HG03139 (cell line): ENCODE measurements at regions not wholly inside any gene's neighbourhood (a gene's known extent, or its start where the extent isn't known, plus 50 kb on each side); places are given as distances from the start of the nearest gene placed in this dataset.
"Not testable (repeated sequence)": the region's sequence is repeated elsewhere in the genome, so short reads cannot be mapped to it uniquely, and the experiment has no call there.

Experiments
- ATAC-seq: cut with Tn5 transposase; IDR thresholded peaks from one replicate; pipeline ENCODE4 v1.9.1; 2021; ENCODE audit not compliant: unreplicated experiment

- ATAC-seq = no peak
Observed at GRCh38 chr5:93359296-93359959, 221.6 kb downstream of the NR2F1-AS1 start.

GRCh38 chr5:93358176-93358575 lies 222.8 kb downstream of the NR2F1-AS1 start:
- no peak for ATAC-seq

- no peak for ATAC-seq
Observed at GRCh38 chr5:93357686-93358085, 223.3 kb downstream of the NR2F1-AS1 start.

- no peak for ATAC-seq
Observed at GRCh38 chr5:93355691-93356090, 225.3 kb downstream of the NR2F1-AS1 start.

- ATAC-seq = no peak
Observed at GRCh38 chr5:93352186-93352585, 228.8 kb downstream of the NR2F1-AS1 start.

GRCh38 chr5:93349613-93350012 lies 231.4 kb downstream of the NR2F1-AS1 start:
- no peak for ATAC-seq

GRCh38 chr5:93348231-93348630 lies 232.8 kb downstream of the NR2F1-AS1 start:
- no peak for ATAC-seq

GRCh38 chr5:93346850-93347249 lies 234.2 kb downstream of the NR2F1-AS1 start:
- not testable (repeated sequence) for ATAC-seq

- no peak for ATAC-seq
Observed at GRCh38 chr5:93346301-93346700, 234.7 kb downstream of the NR2F1-AS1 start.

- no peak for ATAC-seq
Observed at GRCh38 chr5:93343570-93343969, 237.4 kb downstream of the NR2F1-AS1 start.

- no peak for ATAC-seq
Observed at GRCh38 chr5:93342563-93343061, 238.4 kb downstream of the NR2F1-AS1 start.

- no peak for ATAC-seq
Observed at GRCh38 chr5:93340881-93341280, 240.1 kb downstream of the NR2F1-AS1 start.

- no peak for ATAC-seq
Observed at GRCh38 chr5:93337138-93337537, 243.9 kb downstream of the NR2F1-AS1 start.

- ATAC-seq = no peak
Observed at GRCh38 chr5:93336330-93337110, 244.5 kb downstream of the NR2F1-AS1 start.

GRCh38 chr5:93331863-93332262 lies 249.2 kb downstream of the NR2F1-AS1 start:
- no peak for ATAC-seq

- ATAC-seq = no peak
Observed at GRCh38 chr5:93331241-93331640, 249.8 kb downstream of the NR2F1-AS1 start.

- no peak for ATAC-seq
Observed at GRCh38 chr5:93330506-93330905, 250.5 kb downstream of the NR2F1-AS1 start.

- no peak for ATAC-seq
Observed at GRCh38 chr5:93329756-93330155, 251.3 kb downstream of the NR2F1-AS1 start.

- ATAC-seq = no peak
Observed at GRCh38 chr5:93328833-93329232, 252.2 kb downstream of the NR2F1-AS1 start.

- ATAC-seq = no peak
Observed at GRCh38 chr5:93327605-93328004, 253.4 kb downstream of the NR2F1-AS1 start.

GRCh38 chr5:93325946-93326345 lies 255.1 kb downstream of the NR2F1-AS1 start:
- ATAC-seq = no peak
